SK-N-SH (cell line): ENCODE measurements at regions not wholly inside any gene's neighbourhood (a gene's known extent, or its start where the extent isn't known, plus 50 kb on each side); places are given as distances from the start of the nearest gene placed in this dataset.
A peak's percentile ranks its signal among the peaks of the same experiment; 100 is the strongest.

Source experiments
- CTCF ChIA-PET: fragments of 300-600, 350-600 bp; formaldehyde crosslinking; extraction: SDS; loops from one replicate; lab custom pipeline; 2021; lab: Yijun Ruan, JAX
- POLR2A ChIA-PET: fragments of 350-600 bp; sonication (Branson Sonifier 250); formaldehyde crosslinking; extraction: SDS; loops from one replicate; lab custom pipeline; 2020; ENCODE audit warnings: antibody characterized with exemption, inconsistent platforms; lab: Yijun Ruan, JAX
- DNase-seq: peaks from one replicate; pipeline ENCODE4 v3.0.0; 2012
- H2AFZ ChIP-seq: fragments of 200-600 bp; sonication (generic); 2 replicates; pipeline ENCODE4 v1.8.1; 2016; ENCODE audit warnings: antibody characterized with exemption, mild to moderate bottlenecking, low read depth
- H3F3A ChIP-seq: fragments of 200-600 bp; sonication (generic); replicated peaks from 2 replicates; pipeline ENCODE3; 2016; ENCODE audit warnings: antibody characterized with exemption, mild to moderate bottlenecking; ENCODE audit not compliant: insufficient read depth
- H3K27ac ChIP-seq, 2 experiments: fragments of 200-500 bp in 1 of 2; fragments of 200-600 bp in 1 of 2; sonication (Bioruptor generic) in 1 of 2; sonication (generic), shearing (Covaris generic) in 1 of 2; 2 replicates each; pipeline versions ENCODE4 v1.5.1 to v1.6.1; 2014 to 2016; ENCODE audit warnings: low read depth in 2 of 2, inconsistent platforms in 1 of 2, low read length in 1 of 2, mild to moderate bottlenecking in 1 of 2, mixed read lengths in 1 of 2
- H3K27me3 ChIP-seq: fragments of 200-600 bp; sonication (generic), shearing (Covaris generic); 2 replicates; pipeline ENCODE4 v1.6.1; 2016; ENCODE audit warnings: mixed run types; ENCODE audit not compliant: insufficient read depth
- H3K36me3 ChIP-seq, 2 experiments: fragments of 200-500 bp in 1 of 2; fragments of 200-600 bp in 1 of 2; sonication (Bioruptor generic) in 1 of 2; sonication (generic) in 1 of 2; replicated peaks in 1 of 2; 2 replicates each; pipeline versions ENCODE3 to v1.5.1; 2014 to 2016; ENCODE audit warnings: low read length in 1 of 2, mild to moderate bottlenecking in 1 of 2; ENCODE audit not compliant: insufficient read depth in 2 of 2, control insufficient read depth in 1 of 2
- H3K4me1 ChIP-seq, 2 experiments: fragments of 200-500 bp in 1 of 2; fragments of 200-600 bp in 1 of 2; sonication (Bioruptor generic) in 1 of 2; sonication (generic), shearing (Covaris generic) in 1 of 2; 2 replicates each; pipeline versions ENCODE4 v1.5.1 to v1.6.1; 2014 to 2016; ENCODE audit warnings: low read depth in 1 of 2, low read length in 1 of 2, mixed run types in 1 of 2; ENCODE audit not compliant: insufficient read depth in 2 of 2, control insufficient read depth in 1 of 2
- H3K4me2 ChIP-seq: fragments of 200-600 bp; sonication (generic), shearing (Covaris generic); 2 replicates; pipeline ENCODE4 v1.6.1; 2017; ENCODE audit warnings: mixed run types
- H3K4me3 ChIP-seq, 2 experiments: fragments of 200-500 bp in 1 of 2; fragments of 200-600 bp in 1 of 2; sonication (Bioruptor generic) in 1 of 2; sonication (generic), shearing (Covaris generic) in 1 of 2; 2 replicates each; pipeline versions ENCODE4 v1.5.1 to v1.8.1; 2014 to 2016; ENCODE audit warnings: low read depth in 2 of 2, inconsistent platforms in 1 of 2, low read length in 1 of 2, mild to moderate bottlenecking in 1 of 2, mixed read lengths in 1 of 2, moderate library complexity in 1 of 2
- H3K79me2 ChIP-seq: fragments of 200-600 bp; sonication (generic); 2 replicates; pipeline ENCODE4 v1.8.1; 2017; ENCODE audit warnings: mild to moderate bottlenecking; ENCODE audit not compliant: insufficient read depth
- H3K9ac ChIP-seq: fragments of 200-600 bp; sonication (generic); 2 replicates; pipeline ENCODE4 v1.6.1; 2017; ENCODE audit warnings: mixed run types
- H3K9me2 ChIP-seq: fragments of 200-600 bp; sonication (generic); 2 replicates; pipeline ENCODE4 v1.6.1; 2017; ENCODE audit warnings: mixed run types
- H3K9me3 ChIP-seq: fragments of 200-600 bp; sonication (generic); 2 replicates; pipeline ENCODE4 v1.6.1; 2017; ENCODE audit warnings: mixed run types, mild to moderate bottlenecking, moderate library complexity
- H4K20me1 ChIP-seq: fragments of 200-600 bp; sonication (generic); 2 replicates; pipeline ENCODE4 v1.6.1; 2017; ENCODE audit warnings: mild to moderate bottlenecking, mixed run types; ENCODE audit not compliant: insufficient read depth
- EP300 ChIP-seq, 2 experiments: IDR thresholded peaks; 2 replicates each; pipeline versions ENCODE4 v1.4.0 to v1.6.1; 2012; ENCODE audit warnings: borderline replicate concordance in 1 of 2, low read depth in 1 of 2, low read length in 1 of 2
- NFIC ChIP-seq: IDR thresholded peaks from 2 replicates; pipeline ENCODE4 v1.4.0; 2012; ENCODE audit warnings: borderline replicate concordance
- POLR2AphosphoS5 ChIP-seq: IDR thresholded peaks from 2 replicates; pipeline ENCODE4 v1.6.1; 2012; ENCODE audit warnings: low read depth, low read length
- RAD21 ChIP-seq: IDR thresholded peaks from 2 replicates; pipeline ENCODE4 v1.6.1; 2012; ENCODE audit warnings: mild to moderate bottlenecking, low read length
- RFX5 ChIP-seq: IDR thresholded peaks from 2 replicates; pipeline ENCODE4 v1.6.1; 2012; ENCODE audit warnings: mild to moderate bottlenecking, improper control_type of control experiment, low read length
- RXRA ChIP-seq: IDR thresholded peaks from 2 replicates; pipeline ENCODE4 v1.4.0; 2012; ENCODE audit warnings: low read depth, mild to moderate bottlenecking, borderline replicate concordance
- TEAD4 ChIP-seq: IDR thresholded peaks from 2 replicates; pipeline ENCODE4 v1.4.0; 2012; ENCODE audit warnings: mild to moderate bottlenecking, borderline replicate concordance; ENCODE audit not compliant: insufficient read depth
- WGBS: methylation state at CpG from one replicate; pipeline ENCODE4 v1.1.6; 2017; ENCODE audit warnings: low lambda C conversion rate; 5-methylcytosine and 5-hydroxymethylcytosine counted together
- TF ChIP-seq, protein P1 (sequence below): IDR thresholded peaks from 2 replicates; pipeline ENCODE4 v1.4.0; 2012; ENCODE audit warnings: low read depth
- TF ChIP-seq, protein P2 (sequence below): fragments of 150-350 bp; IDR thresholded peaks from 2 replicates; pipeline ENCODE4 v1.6.1; 2017; ENCODE audit warnings: antibody characterized with exemption, low read length, low read depth, borderline replicate concordance
- TF ChIP-seq, protein P3 (sequence below): IDR thresholded peaks from 2 replicates; pipeline ENCODE4; 2012
- TF ChIP-seq, protein P4 (sequence below): IDR thresholded peaks from 2 replicates; pipeline ENCODE4 v1.6.1; 2012; ENCODE audit warnings: mild to moderate bottlenecking, low read depth, low read length, moderate library complexity
- TF ChIP-seq, protein P5 (sequence below): fragments of 150-350 bp; IDR thresholded peaks from 2 replicates; pipeline ENCODE4 v1.6.1; 2016; ENCODE audit warnings: mild to moderate bottlenecking, low read depth, low read length

DNA sequence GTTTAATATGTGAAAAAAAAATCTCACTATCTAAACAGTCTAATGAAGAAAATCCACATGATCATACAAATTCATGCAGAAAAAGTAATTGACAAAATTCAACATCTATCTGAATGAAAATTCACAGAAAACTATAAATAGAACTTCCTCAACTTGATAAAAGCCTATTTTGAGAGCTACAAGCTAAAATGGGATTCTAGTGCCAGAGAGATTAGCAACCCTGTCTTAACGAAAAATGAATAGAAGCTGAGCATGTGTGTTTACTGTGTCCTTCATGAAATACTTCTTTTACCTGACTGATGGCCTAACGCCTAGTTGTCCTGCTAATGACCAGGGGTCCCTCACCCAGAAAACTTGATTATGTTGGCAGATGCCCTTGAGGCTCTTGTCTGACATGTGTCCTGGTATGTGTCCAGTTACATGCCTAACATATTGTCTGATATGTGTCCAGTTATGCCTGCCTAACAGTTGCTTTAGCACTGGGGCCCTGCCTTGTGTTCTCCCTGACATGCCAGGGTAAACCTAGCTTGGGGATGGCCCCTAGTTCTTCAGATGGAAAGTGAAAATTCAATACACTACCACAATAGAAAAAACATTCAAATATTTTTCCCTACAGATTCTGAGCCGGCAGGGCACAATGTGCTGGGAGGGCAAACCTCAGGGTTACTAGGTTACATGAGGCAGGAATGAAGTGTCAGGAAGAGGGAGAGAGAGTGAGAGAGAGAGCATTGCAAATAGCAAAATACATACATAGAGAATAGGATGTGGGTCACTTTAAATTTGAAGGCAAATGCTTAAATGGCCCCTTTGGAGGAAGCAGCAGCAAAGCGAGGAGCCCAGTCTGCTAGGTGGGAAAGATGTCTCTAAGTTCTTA lies 834.0 kb downstream of the CDH11 start:
- peaks cover 0 to 4% of the 10 kb centered on the region in 2 experiments; a peak in 1 of 4 replicates for H3K4me1 ChIP-seq
- H2AFZ ChIP-seq, result no peak overlapping the region

More for the DNA sequence above, 834.0 kb downstream of the CDH11 start:
- DNase-seq, result peak; percentile 2
- TF ChIP-seq, protein P1, sequence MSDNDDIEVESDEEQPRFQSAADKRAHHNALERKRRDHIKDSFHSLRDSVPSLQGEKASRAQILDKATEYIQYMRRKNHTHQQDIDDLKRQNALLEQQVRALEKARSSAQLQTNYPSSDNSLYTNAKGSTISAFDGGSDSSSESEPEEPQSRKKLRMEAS, result no peak
- TF ChIP-seq RFX5 (no peak), TEAD4 (no peak), RXRA (no peak), EP300 (IDR thresholded peaks at IDR 0.05; ENCODE audit: borderline replicate concordance in 1 of 2, low read depth in 1 of 2, low read length in 1 of 2) (no peak), NFIC (no peak), RAD21 (no peak), POLR2AphosphoS5 (no peak)
- TF ChIP-seq, protein P2, sequence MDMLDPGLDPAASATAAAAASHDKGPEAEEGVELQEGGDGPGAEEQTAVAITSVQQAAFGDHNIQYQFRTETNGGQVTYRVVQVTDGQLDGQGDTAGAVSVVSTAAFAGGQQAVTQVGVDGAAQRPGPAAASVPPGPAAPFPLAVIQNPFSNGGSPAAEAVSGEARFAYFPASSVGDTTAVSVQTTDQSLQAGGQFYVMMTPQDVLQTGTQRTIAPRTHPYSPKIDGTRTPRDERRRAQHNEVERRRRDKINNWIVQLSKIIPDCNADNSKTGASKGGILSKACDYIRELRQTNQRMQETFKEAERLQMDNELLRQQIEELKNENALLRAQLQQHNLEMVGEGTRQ, result no peak
- TF ChIP-seq, protein P3, sequence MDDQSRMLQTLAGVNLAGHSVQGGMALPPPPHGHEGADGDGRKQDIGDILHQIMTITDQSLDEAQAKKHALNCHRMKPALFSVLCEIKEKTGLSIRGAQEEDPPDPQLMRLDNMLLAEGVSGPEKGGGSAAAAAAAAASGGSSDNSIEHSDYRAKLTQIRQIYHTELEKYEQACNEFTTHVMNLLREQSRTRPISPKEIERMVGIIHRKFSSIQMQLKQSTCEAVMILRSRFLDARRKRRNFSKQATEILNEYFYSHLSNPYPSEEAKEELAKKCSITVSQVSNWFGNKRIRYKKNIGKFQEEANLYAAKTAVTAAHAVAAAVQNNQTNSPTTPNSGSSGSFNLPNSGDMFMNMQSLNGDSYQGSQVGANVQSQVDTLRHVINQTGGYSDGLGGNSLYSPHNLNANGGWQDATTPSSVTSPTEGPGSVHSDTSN, result no peak
- TF ChIP-seq, protein P4, sequence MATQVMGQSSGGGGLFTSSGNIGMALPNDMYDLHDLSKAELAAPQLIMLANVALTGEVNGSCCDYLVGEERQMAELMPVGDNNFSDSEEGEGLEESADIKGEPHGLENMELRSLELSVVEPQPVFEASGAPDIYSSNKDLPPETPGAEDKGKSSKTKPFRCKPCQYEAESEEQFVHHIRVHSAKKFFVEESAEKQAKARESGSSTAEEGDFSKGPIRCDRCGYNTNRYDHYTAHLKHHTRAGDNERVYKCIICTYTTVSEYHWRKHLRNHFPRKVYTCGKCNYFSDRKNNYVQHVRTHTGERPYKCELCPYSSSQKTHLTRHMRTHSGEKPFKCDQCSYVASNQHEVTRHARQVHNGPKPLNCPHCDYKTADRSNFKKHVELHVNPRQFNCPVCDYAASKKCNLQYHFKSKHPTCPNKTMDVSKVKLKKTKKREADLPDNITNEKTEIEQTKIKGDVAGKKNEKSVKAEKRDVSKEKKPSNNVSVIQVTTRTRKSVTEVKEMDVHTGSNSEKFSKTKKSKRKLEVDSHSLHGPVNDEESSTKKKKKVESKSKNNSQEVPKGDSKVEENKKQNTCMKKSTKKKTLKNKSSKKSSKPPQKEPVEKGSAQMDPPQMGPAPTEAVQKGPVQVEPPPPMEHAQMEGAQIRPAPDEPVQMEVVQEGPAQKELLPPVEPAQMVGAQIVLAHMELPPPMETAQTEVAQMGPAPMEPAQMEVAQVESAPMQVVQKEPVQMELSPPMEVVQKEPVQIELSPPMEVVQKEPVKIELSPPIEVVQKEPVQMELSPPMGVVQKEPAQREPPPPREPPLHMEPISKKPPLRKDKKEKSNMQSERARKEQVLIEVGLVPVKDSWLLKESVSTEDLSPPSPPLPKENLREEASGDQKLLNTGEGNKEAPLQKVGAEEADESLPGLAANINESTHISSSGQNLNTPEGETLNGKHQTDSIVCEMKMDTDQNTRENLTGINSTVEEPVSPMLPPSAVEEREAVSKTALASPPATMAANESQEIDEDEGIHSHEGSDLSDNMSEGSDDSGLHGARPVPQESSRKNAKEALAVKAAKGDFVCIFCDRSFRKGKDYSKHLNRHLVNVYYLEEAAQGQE, result no peak
- TF ChIP-seq, protein P5, sequence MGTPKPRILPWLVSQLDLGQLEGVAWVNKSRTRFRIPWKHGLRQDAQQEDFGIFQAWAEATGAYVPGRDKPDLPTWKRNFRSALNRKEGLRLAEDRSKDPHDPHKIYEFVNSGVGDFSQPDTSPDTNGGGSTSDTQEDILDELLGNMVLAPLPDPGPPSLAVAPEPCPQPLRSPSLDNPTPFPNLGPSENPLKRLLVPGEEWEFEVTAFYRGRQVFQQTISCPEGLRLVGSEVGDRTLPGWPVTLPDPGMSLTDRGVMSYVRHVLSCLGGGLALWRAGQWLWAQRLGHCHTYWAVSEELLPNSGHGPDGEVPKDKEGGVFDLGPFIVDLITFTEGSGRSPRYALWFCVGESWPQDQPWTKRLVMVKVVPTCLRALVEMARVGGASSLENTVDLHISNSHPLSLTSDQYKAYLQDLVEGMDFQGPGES, result no peak
- Histone ChIP-seq H3K4me3 (no peak overlapping the region), H3K9ac (no peak overlapping the region), H3K9me3 (peaks cover 14% of the 10 kb centered on the region), H3F3A (no peaks in the 10 kb centered on the region), H4K20me1 (no peaks in the 10 kb centered on the region), H3K36me3 (no peaks in the 10 kb centered on the region), H3K4me2 (no peak overlapping the region), H3K9me2 (no peaks in the 10 kb centered on the region), H3K27me3 (no peaks in the 10 kb centered on the region), H3K79me2 (no peaks in the 10 kb centered on the region), H3K27ac (no peak overlapping the region)
- WGBS, result 79% methylated on average over 4 of the region's 4 CpGs
- CTCF ChIA-PET, result interaction anchor here (0.9 kb wide), 1 partner anchor 14 kb away, joined by 3 read pairs; no protein-coding TSS in a partner anchor
- POLR2A ChIA-PET, result no interaction called here
